GM12874 (cell line): ENCODE measurements at regions not wholly inside any gene's neighbourhood (a gene's known extent, or its start where the extent isn't known, plus 50 kb on each side); places are given as distances from the start of the nearest gene placed in this dataset.

Source experiments
- CTCF ChIP-seq: IDR thresholded peaks from 2 replicates; pipeline ENCODE4 v1.5.1; 2011; ENCODE audit warnings: low read depth, mild to moderate bottlenecking, control low read depth, low read length, moderate library complexity; ENCODE audit not compliant: insufficient read depth

GRCh38 chr15:87527875-87528274, 728.7 kb downstream of the NTRK3 start:
- no peak for TF ChIP-seq CTCF

- no peak for TF ChIP-seq CTCF
These were observed 729.1 kb downstream of the NTRK3 start for GRCh38 chr15:87527416-87527815.

- no peak for TF ChIP-seq CTCF
These were observed 733.0 kb downstream of the NTRK3 start for GRCh38 chr15:87523516-87523915.

GRCh38 chr15:87522997-87523396, 733.5 kb downstream of the NTRK3 start:
- TF ChIP-seq CTCF: no peak

GRCh38 chr15:87518957-87519356, 737.6 kb downstream of the NTRK3 start:
- no peak for TF ChIP-seq CTCF

GRCh38 chr15:87508086-87508485, 748.5 kb downstream of the NTRK3 start:
- TF ChIP-seq CTCF: no peak

DNA sequence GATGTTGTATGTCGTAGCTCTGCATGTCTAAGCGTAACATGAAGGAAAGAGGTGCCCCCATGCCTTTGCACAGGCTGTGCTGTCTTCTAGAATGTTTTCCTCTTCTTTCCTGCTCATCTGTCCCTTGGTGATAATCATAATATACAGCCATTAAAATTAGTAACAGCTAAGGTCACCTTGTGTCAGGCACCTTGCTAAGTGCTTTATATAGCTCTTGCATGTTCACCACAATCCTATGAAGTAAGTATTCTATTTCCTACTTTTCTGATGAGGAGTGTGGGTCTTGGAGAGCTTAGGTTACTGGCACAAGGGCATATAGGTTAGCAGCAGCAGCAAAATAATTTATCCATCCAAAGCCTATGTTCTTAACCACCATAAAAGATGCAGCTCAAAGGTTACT, 754.4 kb downstream of the NTRK3 start:
- TF ChIP-seq CTCF: no peak

DNA sequence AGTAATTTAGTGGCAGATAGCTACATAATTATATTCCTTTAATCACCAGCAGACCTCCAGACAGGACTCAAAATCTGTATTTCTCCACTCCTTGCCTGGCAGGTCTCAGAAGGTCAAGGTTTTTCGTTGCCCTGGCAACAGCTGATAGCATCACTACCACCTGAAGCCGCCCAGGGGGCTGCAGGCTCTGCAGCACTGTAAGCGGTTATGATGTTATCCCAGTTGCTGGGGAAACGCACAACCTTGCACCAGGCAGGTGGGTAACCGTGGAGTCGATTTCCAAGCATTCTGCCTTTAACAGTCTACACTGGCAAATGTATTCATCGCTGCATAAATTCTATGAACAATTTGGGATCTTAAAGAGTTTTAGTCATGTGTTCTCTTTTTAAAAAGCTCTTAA, 756.3 kb downstream of the NTRK3 start:
- no peak for TF ChIP-seq CTCF
